HG02870 (cell line): ENCODE measurements at regions not wholly inside any gene's neighbourhood (a gene's known extent, or its start where the extent isn't known, plus 50 kb on each side); places are given as distances from the start of the nearest gene placed in this dataset.
"Not testable (repeated sequence)": the region's sequence is repeated elsewhere in the genome, so short reads cannot be mapped to it uniquely, and the experiment has no call there.

Experiments used
- ATAC-seq: cut with Tn5 transposase; IDR thresholded peaks from one replicate; pipeline ENCODE4 v1.9.1; 2021; ENCODE audit warnings: mild to moderate bottlenecking, moderate library complexity; ENCODE audit not compliant: unreplicated experiment

GRCh38 chr7:51592842-51593599, 276.4 kb upstream of the COBL start:
- no peak for ATAC-seq

DNA sequence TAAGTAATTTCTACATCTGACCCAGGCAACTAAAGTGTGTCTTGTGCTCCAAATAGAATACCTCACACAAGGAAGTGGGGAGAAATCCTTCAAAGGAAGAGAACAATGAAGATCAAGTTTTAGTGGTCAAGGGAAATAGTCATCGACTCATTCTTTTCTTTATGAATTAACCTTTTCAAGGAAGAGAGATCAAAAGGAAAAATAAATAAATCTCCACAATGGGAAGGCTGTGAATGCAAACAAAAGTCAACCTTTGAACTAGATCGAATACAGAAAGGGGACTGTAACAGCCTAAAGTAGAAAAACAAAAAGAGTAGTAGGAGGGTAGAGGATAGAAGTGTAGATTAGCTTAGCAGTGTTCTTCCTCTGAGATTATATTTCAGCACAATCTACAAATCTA, 274.6 kb upstream of the COBL start:
- no peak for ATAC-seq

DNA sequence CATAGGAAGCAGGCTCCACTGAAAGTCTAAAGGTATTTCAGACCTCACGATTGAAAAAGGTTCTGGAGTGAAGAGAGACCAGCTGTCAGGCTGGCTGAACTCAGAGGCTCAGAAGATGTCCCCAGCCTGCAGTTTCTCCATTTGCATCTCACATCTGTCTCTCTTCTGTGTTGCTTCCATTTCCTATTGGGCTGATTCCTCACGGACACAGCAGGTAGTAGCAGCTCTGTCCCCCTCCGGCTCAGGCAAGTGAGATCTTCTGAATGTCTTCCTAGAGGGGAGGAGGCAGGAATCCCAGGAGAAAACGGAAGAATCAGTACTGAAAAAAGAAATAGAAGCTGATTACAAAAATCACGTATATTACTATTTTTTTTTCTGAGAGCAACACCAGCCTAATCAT, 274.1 kb upstream of the COBL start:
- no peak for ATAC-seq

DNA sequence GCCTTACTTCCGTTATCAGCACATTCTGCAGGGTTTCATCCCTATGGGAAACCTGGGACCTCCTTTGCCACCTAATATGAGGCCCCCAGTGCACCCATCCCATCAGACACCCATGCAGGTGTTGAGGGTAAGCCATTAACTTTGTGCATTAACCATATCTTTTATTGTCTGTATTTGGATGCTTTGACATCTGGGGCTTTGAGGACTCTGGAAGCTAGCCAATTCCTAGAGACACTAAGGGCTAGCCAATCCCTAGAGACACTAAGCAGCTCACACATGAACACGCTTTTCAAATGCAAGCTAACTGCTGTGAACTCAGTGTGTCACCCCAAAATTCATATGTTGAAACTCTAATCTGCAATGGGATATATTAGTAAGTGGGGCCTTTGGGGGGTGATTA, 272.5 kb upstream of the COBL start:
- ATAC-seq, result no peak

- ATAC-seq, result no peak
These were observed 271.0 kb upstream of the COBL start for GRCh38 chr7:51587604-51588003.

DNA sequence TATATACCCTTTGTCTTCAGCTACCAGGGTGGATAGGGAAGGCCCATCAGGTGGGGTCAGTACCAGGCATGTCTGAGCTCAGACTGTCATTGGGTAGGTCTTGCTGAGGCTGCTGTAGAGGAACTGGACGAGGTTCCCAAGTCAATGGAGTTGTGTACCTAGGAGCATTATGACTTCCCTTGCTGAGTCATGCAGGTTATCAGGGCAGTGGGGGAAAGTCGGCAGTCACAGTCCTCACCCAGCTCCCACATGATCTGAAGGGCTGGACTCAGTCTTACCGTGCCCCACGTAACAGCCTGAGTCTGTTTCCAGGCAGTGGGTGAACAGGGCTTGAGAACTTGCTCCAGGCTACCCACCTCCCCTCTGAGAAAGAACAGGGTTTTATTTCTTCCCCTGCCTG, 260.8 kb upstream of the COBL start:
- no peak for ATAC-seq

DNA sequence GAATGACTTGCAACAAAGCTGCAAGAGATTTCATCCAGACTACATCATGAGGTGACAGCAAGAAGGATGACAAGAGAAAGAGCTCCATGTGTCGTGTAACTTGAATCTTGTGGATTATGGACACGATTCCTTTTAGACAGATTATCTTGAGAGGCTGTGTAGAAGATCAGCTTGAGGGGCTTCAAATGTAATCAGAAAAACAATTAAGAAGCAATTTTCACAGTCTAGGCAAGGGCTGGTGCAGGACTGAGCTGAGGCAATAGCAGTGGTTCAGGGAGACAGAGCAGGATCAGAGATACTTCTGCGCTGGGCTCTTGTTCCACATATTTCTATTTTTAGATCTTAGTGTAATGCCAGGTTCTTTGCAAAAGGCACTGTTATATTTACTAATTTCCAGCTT, 253.0 kb upstream of the COBL start:
- ATAC-seq, result no peak

DNA sequence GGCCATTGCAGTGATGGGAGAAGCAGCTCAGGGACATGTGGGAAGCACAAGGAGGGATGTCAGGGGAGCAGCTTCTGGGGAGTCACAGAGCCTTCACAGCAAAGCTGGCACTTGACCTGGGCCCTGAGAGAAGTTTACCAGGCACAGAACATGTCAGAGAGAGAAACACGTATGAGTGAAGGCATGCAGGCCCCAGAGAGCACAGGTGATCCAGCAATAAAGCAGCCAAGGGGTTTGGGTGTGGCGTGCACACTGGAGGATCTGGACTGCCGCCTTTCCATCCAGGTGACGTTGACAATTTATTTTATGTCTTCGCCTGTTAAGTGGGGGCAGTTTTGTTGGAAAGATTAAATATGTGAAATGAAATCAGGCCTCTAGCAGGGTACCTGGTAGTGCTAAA, 252.6 kb upstream of the COBL start:
- ATAC-seq, result no peak

GRCh38 chr7:51551070-51551469, 234.5 kb upstream of the COBL start:
- no peak for ATAC-seq

DNA sequence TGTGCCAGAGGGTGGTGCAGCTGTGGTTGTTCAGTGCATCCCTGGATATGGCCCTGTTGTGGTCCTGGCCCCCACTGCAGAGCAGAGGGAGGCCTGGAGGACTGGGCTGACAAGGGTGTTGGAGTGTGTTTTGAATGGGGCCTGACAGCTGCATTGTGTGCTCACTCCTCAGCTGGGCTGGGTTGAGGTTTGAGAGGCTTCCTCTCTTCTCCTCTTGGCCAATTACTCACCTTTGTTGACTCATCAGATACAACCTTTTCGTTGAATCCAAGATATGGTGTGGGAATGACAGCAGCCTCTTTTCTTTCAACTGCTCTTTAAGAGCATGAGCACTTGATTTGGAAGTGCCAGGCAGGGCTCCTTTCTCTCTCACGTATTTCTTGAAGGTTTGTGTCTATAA, 228.5 kb upstream of the COBL start:
- no peak for ATAC-seq

DNA sequence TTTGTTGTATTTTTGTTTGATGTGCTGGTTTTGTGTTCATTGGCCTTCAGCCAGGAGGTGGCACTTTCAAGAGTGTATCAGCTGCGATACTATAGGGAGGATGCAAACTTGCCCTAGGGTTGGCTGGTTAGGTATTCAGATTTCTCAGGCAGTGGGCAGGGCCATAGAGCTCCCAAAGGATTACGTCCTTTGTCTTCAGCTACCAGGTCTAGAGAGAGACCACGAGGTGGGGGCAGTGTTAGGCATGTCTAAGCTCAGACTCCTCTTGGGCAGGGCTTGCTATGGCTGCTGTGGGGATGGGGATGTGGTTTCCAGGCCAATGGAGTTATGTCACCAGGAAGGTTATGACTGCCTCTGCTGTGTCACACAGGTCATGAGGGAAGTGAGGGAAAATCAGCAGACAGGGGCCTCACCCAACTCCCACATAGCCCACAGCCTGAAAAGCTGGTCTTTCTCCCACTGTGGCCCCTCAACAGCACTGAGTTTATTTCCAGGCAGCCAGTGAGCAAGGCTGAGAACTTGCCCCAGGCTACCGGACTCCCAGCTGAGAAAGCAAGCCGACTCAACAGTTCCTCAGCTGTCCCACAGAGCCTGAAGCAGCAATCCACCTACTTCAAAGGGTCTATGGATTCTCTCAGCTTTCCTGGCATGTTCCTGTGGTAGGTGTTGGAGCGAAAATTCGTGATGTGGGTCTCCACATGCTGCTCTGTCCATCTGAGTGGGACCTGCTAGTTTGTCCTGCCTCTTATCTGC, 227.4 kb upstream of the COBL start:
- ATAC-seq, result no peak

DNA sequence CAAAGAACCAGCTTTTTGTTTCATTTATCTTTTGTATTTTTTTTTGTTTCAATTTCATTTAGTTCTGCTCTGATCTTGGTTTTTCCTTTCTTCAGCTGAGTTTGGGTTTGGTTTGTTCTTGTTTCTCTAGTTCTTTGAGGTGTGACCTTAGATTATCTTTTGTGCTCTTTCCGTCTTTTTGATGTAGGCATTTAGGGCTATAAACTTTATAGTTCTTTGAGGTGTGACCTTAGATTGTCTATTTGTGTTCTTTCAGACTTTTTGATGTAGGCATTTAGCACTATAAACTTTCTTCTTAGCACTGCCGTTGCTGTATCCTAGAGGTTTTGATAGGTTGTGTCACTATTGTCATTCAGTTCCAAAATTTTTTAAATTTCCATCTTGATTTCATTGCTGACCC, 224.3 kb upstream of the COBL start:
- ATAC-seq, result not testable (repeated sequence)

- ATAC-seq, result no peak
These were observed 223.2 kb upstream of the COBL start for GRCh38 chr7:51539840-51540239.

- ATAC-seq, result no peak
These were observed 211.6 kb upstream of the COBL start for GRCh38 chr7:51528172-51528571.

DNA sequence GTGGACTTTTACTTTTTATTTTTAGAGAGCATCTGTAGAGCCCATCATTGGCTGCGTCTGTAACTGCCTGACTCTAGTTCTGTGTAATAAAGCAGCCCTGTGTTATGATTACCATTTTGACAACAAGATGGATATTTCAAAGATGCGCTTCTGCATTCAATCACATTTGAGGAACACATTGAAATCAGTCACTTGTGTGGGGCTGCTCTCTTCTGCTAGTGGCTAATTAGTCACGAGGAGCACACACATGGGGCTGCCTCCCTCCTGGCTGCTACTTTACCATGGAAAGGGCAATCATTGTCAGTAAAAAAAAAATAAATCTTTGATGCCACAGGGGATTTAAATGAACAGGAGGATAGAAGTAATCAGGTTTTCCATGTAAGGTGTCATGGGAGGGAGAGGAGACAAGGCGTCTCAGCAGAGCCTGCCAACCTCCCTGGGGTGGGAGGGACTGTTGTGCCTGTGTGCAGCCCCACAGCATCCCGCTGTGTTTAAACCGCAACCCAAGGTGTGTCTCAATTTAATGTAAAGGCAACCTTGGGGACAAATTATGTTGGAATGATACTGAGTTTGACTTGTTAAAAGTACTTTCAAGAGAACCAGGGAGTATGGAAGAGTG, 205.2 kb upstream of the COBL start:
- ATAC-seq, result no peak

- ATAC-seq, result no peak
These were observed 204.4 kb upstream of the COBL start for GRCh38 chr7:51521054-51521453.

- ATAC-seq, result no peak
These were observed 202.0 kb upstream of the COBL start for GRCh38 chr7:51518646-51519045.

- no peak for ATAC-seq
These were observed 200.6 kb upstream of the COBL start for GRCh38 chr7:51517187-51517586.

GRCh38 chr7:51501620-51502019, 185.0 kb upstream of the COBL start:
- ATAC-seq, result no peak

- ATAC-seq, result no peak
These were observed 166.4 kb upstream of the COBL start for GRCh38 chr7:51482976-51483375.

DNA sequence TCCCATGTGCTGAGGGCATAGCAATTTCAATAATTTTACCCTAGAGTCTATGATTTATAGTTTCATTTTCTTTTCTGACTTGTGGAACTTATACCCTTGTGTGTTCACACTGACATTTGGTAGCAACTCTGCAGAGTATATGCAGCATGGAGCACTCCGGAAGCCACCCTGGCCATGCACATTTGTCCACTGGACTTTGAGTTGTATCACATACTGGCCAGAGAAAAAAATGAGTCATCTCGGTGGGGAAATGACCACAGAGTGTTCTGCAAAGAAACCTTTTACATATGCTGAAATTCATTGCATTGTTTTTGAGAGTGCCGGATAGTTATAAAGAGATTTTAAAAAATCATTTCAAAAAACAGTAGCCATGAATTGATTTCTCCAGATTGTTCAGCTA, 164.8 kb upstream of the COBL start:
- no peak for ATAC-seq

DNA sequence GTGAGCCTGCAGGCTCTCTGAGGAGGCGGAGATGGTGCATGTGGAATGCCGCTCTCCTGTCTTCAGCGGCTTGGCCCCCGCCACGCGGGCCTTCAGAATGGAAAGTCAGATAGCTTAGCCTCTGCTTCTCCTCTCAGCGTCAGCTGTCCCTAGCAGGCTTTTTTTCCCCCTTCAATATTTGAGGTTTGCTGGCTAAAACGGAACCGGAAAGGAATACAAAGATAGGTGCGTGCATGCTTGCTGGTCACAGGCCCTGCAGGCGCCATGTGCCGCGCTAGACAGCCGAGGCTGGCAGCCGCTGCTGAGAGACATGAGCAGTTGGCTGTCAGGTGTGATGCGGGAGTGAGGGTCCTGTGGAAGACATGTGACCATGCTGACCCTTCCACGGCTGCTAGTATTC, 161.2 kb upstream of the COBL start:
- no peak for ATAC-seq
